BJ (cell line): ENCODE measurements at regions not wholly inside any gene's neighbourhood (a gene's known extent, or its start where the extent isn't known, plus 50 kb on each side); places are given as distances from the start of the nearest gene placed in this dataset.

ENCODE experiments used
- CTCF ChIA-PET: fragments of 350-600 bp; formaldehyde crosslinking; extraction: SDS; loops from one replicate; lab custom pipeline; 2021; ENCODE audit warnings: antibody characterized with exemption, inconsistent platforms; lab: Yijun Ruan, JAX
- POLR2A ChIA-PET: fragments of 300-600 bp; sonication (Branson Sonifier 250); formaldehyde crosslinking; extraction: SDS; loops from one replicate; lab custom pipeline; 2021; ENCODE audit warnings: antibody characterized with exemption; lab: Charles Lee
- DNase-seq: peaks from one replicate; pipeline ENCODE4 v3.0.0-alpha.2; 2011; ENCODE audit warnings: low read depth
- H3K27me3 ChIP-seq: 2 replicates; pipeline ENCODE4 v1.6.0; 2011; ENCODE audit warnings: low read length; ENCODE audit not compliant: control insufficient read depth, insufficient read depth
- H3K36me3 ChIP-seq: 2 replicates; pipeline ENCODE4 v1.5.1; 2011; ENCODE audit warnings: low read length; ENCODE audit not compliant: control insufficient read depth, insufficient read depth
- H3K4me3 ChIP-seq: 2 replicates; pipeline ENCODE4 v1.5.1; 2011; ENCODE audit warnings: low read depth, mild to moderate bottlenecking, control low read depth, low read length
- CTCF ChIP-seq: IDR thresholded peaks from 2 replicates; pipeline ENCODE4 v1.5.1; 2011; ENCODE audit warnings: low read depth, mild to moderate bottlenecking, control low read depth, inconsistent platforms, low read length, moderate library complexity; ENCODE audit not compliant: insufficient read depth

DNA sequence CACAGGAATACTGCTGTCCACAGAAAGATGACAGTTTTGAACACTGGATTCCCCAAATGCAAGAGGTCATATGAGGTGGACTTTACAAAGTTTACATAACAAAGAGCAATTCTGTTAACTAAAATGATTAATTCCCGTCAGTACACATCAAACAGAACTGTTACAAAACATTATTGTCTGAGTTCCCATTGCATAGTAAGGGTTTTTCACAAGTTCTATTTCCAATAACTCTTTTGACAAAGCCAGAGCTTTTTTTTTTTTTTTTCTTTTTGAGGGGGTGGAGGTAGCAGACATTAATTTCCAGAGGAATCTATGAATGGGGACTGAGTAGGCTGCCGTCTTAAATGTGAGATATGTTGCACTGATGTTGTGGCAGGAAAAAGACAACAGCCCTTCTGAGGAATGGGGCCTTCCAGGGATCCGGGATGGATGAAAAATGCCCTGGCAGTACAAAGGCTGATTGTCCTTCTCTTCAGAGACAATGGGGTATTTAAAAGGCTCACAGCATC is 178.1 kb upstream of the KBTBD8 start:
- ChIA-PET CTCF (interaction anchor here (0.6 to 6.0 kb wide), 6 partner anchors 252 to 568 kb away, joined by 3 to 117 read pairs (median 6); no protein-coding TSS in a partner anchor), POLR2A (no interaction called here)
- TF ChIP-seq CTCF: no peak

DNA sequence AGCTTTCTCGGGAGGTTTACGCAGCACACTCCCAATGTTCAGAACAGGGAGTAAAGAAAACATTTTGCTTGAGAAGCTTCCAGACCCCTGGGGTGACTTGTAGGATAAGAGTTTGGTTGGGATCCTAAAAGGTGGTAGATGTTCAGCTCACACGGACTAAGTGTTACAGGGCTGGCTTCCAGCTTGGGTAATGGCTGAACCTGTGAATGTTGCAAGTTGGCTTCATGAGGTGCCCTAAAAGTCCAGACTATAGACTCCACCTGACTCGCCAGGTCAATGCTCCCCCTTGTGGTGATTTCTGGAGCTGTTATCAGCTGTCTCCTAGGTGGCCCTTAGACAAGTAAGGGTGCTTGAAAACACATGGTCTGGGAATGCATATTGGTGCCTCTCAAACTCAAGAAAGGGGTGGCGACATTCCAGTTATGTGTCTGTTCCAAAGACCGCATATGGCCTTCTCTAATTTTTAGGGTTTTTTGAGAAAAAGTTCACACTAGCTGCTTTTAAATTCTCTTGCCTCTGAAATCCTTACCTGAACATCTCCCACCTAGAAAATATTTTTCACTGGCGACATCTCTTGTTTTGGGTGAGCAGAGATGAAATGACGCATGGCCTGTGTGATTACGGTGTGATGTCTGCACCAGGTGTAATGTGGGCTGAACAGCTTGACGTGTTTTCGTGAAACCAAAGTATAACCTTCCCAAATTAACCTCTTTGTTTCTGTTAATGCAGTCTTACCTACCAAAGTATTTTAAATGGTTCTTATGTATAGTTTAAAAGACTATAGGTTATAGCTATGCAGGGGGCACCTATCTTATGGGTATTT is 175.7 kb upstream of the KBTBD8 start:
- POLR2A ChIA-PET: no interaction called here
- TF ChIP-seq CTCF: peak; percentile 79
- CTCF ChIA-PET: interaction anchor here (0.7 to 6.0 kb wide), 41 partner anchors 9 to 583 kb away, joined by 3 to 117 read pairs (median 5); no protein-coding TSS in a partner anchor
- DNase-seq: no peak
- Histone ChIP-seq H3K4me3 (no peak overlapping the region), H3K27me3 (peaks cover 6% of the 10 kb centered on the region), H3K36me3 (no peaks in the 10 kb centered on the region)

More for the DNA sequence above, 178.1 kb upstream of the KBTBD8 start:
- H3K4me3 ChIP-seq: no peak overlapping the region
- DNase-seq: no peak
- peaks cover 2% of the 10 kb centered on the region for H3K27me3 ChIP-seq
- no peaks in the 10 kb centered on the region for H3K36me3 ChIP-seq

- ChIA-PET CTCF (interaction anchor here (0.9 to 6.0 kb wide), 22 partner anchors 8 to 577 kb away, joined by 3 to 117 read pairs (median 8); no protein-coding TSS in a partner anchor), POLR2A (no interaction called here)
- no peak for TF ChIP-seq CTCF
- Histone ChIP-seq H3K27me3 (peaks cover 5% of the 10 kb centered on the region; the same call in 1 of the 2 replicates), H3K4me3 (no peak overlapping the region), H3K36me3 (no peaks in the 10 kb centered on the region)
- DNase-seq: no peak
Observed at GRCh38 chr3:66823009-66823397, 175.1 kb upstream of the KBTBD8 start.

DNA sequence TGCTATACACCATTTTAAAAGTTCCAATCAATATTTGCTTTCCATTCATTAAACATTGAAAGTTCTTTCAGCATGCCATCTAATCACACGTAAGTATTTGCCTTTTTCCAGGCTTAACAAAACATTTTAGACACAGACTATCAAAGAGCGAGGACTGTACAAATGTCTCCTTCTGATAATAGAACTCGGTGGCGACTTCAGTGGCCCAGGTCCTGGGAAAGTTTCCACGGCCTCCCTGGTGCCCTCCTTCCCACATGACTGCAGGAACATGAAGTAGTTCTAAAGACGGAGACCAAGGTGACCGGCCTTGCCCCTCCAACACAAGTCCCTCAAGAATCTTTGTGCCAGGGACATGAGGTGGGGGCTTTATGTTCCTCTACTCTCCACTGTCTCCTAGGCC is 174.6 kb upstream of the KBTBD8 start:
- H3K27me3 ChIP-seq: peaks cover 4% of the 10 kb centered on the region; the same call in 1 of the 2 replicates
- ChIA-PET CTCF (interaction anchor here (2.0 to 6.0 kb wide), 5 partner anchors 417 to 571 kb away, joined by 8 to 117 read pairs (median 42); no protein-coding TSS in a partner anchor), POLR2A (no interaction called here)
- no peak for TF ChIP-seq CTCF
- no peak for DNase-seq
- no peaks in the 10 kb centered on the region for H3K36me3 ChIP-seq
- no peak overlapping the region for H3K4me3 ChIP-seq

DNA sequence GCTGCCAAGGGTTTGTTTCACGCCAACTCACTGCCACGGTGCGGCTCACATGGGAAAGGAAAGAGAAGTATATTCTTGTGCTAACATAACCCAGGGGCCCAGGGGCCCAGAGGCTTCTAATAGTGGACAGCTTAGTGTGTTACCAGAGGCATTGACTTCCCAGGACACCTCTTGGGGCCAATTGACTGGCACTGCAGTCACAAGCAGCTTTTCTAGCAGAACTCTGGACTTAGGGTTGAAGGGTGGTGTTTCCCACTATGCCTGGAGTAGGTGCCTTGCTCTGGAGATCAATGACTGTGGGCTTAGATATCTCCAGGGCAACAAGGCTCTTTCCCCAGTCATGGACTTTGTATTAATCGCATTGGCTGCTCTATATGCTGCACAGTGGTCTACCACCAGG is 172.7 kb upstream of the KBTBD8 start:
- H3K4me3 ChIP-seq: no peak overlapping the region
- POLR2A ChIA-PET: no interaction called here
- no peak for DNase-seq
- no peaks in the 10 kb centered on the region for H3K36me3 ChIP-seq
- H3K27me3 ChIP-seq: peaks cover 6% of the 10 kb centered on the region
- CTCF ChIA-PET: interaction anchor here (0.9 to 1.1 kb wide), 2 partner anchors 98 to 571 kb away, joined by 3 read pairs; no protein-coding TSS in a partner anchor
- TF ChIP-seq CTCF: no peak
